ENCODE measurements at regions not wholly inside any gene's neighbourhood (a gene's known extent, or its start where the extent isn't known, plus 50 kb on each side); places are given as distances from the start of the nearest gene placed in this dataset.

DNA sequence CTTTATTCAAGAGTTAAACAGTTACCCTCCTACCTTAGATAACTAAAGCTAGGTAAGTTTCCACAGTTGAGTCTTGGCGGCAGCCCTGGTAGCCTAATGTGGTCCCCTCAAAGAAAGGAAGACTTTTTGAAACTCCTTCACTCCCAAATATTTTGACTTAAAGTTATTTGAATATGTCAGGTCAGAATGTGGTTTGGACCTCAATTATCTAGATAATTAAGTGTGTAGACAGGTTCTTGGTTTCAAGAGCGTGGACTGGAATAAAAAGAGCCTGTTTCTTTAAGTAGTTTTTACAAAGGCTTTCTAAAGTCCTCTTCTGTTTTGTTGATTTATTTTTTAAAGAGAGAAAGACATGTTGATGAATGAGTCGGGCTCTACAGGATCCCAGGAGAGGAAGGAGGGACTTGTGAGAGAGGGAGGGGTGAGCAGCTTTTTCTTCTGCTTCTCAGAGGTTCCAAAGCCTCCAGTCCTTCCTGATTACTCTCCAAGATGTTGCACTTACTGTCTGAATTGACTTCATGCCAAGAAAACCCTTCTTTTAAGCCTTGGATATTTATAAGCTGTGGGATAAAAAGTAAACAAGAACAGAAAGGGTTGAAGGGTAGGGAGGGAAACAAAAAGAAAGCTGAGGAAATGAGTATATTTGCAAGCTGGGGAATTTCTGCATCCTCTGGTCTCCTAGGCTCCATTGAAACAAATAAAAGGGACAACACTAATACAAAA lies 457.4 kb downstream of the IGSF11 start:
- Histone ChIP-seq H3K79me2 (ENCODE audit: insufficient read depth, low read depth) (no peaks in the 10 kb centered on the region), H3K27me3 (ENCODE audit: insufficient read depth, low read depth) (no peaks in the 10 kb centered on the region), H3K4me1 (ENCODE audit: low read depth, poor library complexity, severe bottlenecking) (no peaks in the 10 kb centered on the region), H4K20me1 (ENCODE audit: insufficient read depth) (no peaks in the 10 kb centered on the region), H3K36me3 (ENCODE audit: insufficient read depth) (no peaks in the 10 kb centered on the region), H2AFZ (ENCODE audit: low read depth) (no peak overlapping the region), H3K4me3 (IDR thresholded peaks at IDR 0.05; ENCODE audit: insufficient read depth, low read depth, low read length) (no peak overlapping the region), H3K9ac (no peak overlapping the region), H3K27ac (no peak overlapping the region), H3K4me2 (no peak overlapping the region)
- TF ChIP-seq, protein P1, sequence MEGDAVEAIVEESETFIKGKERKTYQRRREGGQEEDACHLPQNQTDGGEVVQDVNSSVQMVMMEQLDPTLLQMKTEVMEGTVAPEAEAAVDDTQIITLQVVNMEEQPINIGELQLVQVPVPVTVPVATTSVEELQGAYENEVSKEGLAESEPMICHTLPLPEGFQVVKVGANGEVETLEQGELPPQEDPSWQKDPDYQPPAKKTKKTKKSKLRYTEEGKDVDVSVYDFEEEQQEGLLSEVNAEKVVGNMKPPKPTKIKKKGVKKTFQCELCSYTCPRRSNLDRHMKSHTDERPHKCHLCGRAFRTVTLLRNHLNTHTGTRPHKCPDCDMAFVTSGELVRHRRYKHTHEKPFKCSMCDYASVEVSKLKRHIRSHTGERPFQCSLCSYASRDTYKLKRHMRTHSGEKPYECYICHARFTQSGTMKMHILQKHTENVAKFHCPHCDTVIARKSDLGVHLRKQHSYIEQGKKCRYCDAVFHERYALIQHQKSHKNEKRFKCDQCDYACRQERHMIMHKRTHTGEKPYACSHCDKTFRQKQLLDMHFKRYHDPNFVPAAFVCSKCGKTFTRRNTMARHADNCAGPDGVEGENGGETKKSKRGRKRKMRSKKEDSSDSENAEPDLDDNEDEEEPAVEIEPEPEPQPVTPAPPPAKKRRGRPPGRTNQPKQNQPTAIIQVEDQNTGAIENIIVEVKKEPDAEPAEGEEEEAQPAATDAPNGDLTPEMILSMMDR (conservative IDR thresholded peaks at IDR 0.05; ENCODE audit: low read depth, low read length), result no peak

DNA sequence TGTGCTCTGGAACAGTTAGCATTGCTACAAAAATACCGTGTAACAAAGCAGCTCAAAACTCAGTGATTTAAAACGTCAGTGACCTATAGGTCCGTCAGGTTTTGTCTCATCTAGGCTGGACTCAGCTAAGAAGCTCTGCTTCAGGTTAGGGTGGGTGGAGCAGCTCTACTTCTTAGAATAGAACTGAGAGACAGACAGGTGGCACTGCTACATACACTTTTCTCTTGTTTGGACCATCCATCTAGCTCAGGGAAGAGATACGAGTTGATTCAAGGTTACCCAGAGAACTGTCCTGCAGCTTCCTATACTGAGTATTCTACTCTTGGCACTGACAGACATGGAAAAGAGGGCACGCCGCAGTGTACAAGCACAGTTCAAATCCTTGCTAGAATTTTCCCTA lies 456.1 kb downstream of the IGSF11 start:
- Histone ChIP-seq H3K4me1 (ENCODE audit: low read depth, poor library complexity, severe bottlenecking) (no peaks in the 10 kb centered on the region), H3K79me2 (ENCODE audit: insufficient read depth, low read depth) (no peaks in the 10 kb centered on the region), H3K36me3 (ENCODE audit: insufficient read depth) (no peaks in the 10 kb centered on the region), H2AFZ (ENCODE audit: low read depth) (no peak overlapping the region), H3K4me2 (no peak overlapping the region), H3K27me3 (ENCODE audit: insufficient read depth, low read depth) (no peaks in the 10 kb centered on the region), H3K9ac (no peak overlapping the region), H3K4me3 (IDR thresholded peaks at IDR 0.05; ENCODE audit: insufficient read depth, low read depth, low read length) (no peak overlapping the region), H3K27ac (no peak overlapping the region), H4K20me1 (ENCODE audit: insufficient read depth) (no peaks in the 10 kb centered on the region)
- TF ChIP-seq, protein P1 (conservative IDR thresholded peaks at IDR 0.05; ENCODE audit: low read depth, low read length), result no peak

GRCh38 chr3:118587037-118587741 lies 447.5 kb downstream of the IGSF11 start:
- Histone ChIP-seq H3K4me2 (no peak overlapping the region), H3K4me3 (IDR thresholded peaks at IDR 0.05; ENCODE audit: insufficient read depth, low read depth, low read length) (no peak overlapping the region), H4K20me1 (ENCODE audit: insufficient read depth) (no peaks in the 10 kb centered on the region), H3K27ac (no peak overlapping the region), H3K27me3 (ENCODE audit: insufficient read depth, low read depth) (no peaks in the 10 kb centered on the region), H3K79me2 (ENCODE audit: insufficient read depth, low read depth) (no peaks in the 10 kb centered on the region), H3K4me1 (ENCODE audit: low read depth, poor library complexity, severe bottlenecking) (no peaks in the 10 kb centered on the region), H2AFZ (ENCODE audit: low read depth) (no peak overlapping the region), H3K9ac (no peak overlapping the region), H3K36me3 (ENCODE audit: insufficient read depth) (no peaks in the 10 kb centered on the region)
- TF ChIP-seq, protein P1 (conservative IDR thresholded peaks at IDR 0.05; ENCODE audit: low read depth, low read length), result no peak

DNA sequence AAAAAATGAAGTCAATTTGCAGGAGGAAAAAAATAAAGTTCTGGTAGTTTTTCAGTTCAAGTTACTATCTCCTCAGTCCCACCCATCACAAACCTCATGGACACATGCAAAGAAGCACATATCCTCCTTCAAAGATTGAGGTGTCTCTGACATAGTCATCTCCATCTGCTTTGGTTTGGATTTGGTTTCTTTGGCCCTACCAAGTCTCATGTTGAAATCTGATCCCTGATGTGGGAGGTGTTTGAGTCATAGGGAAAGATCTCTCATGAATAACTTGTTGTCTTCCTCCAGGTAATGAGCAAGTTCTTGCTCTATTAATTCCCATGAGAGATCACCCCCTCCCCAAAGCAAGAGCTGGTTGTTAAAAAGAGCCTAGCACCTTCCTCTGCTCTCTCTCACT lies 446.8 kb downstream of the IGSF11 start:
- TF ChIP-seq, protein P1 (conservative IDR thresholded peaks at IDR 0.05; ENCODE audit: low read depth, low read length), result no peak
- H3K27ac ChIP-seq, result no peak overlapping the region

More for the DNA sequence above, 446.8 kb downstream of the IGSF11 start:
- no peaks in the 10 kb centered on the region for H3K36me3 ChIP-seq (ENCODE audit: insufficient read depth)
- no peak overlapping the region for H2AFZ ChIP-seq (ENCODE audit: low read depth)
- H3K27me3 ChIP-seq (ENCODE audit: insufficient read depth, low read depth), result no peaks in the 10 kb centered on the region
- H4K20me1 ChIP-seq (ENCODE audit: insufficient read depth), result no peaks in the 10 kb centered on the region
- no peaks in the 10 kb centered on the region for H3K4me1 ChIP-seq (ENCODE audit: low read depth, poor library complexity, severe bottlenecking)
- no peak overlapping the region for H3K4me2 ChIP-seq
- H3K79me2 ChIP-seq (ENCODE audit: insufficient read depth, low read depth), result no peaks in the 10 kb centered on the region
- no peak overlapping the region for H3K9ac ChIP-seq
- no peak overlapping the region for H3K4me3 ChIP-seq (IDR thresholded peaks at IDR 0.05; ENCODE audit: insufficient read depth, low read depth, low read length)

All from KMS-11 (cell line).